NCI-H2171 treated with DMSO at 0.1 percent for 48 hours (cell line): ENCODE measurements at regions not wholly inside any gene's neighbourhood (a gene's known extent, or its start where the extent isn't known, plus 50 kb on each side); places are given as distances from the start of the nearest gene placed in this dataset.
"Not testable (repeated sequence)": the region's sequence is repeated elsewhere in the genome, so short reads cannot be mapped to it uniquely, and the experiment has no call there.

Source experiments
- DNase-seq: peaks from one replicate; lab custom pipeline; 2025; lab: John Stamatoyannopoulos, UW

DNA sequence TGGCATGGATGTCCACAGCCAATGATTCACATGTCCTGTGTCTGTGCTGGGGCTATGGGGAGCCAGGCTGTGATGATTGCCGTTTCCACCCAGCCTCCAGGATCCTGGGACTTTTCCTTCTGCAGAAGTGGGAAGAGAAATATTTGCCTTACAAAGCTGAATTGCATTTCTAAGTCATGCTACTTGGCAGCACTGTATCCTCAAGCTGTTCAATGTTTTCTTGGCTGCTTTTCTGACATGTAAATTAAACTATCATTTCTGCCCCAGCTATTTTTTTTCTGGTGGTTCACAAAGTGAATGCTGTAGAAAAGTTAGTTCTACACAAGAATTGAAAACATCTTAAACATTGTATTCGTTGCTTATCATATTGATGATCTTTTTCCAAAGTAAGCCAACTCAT, 51.9 kb upstream of the TCERG1L start:
- no peak for DNase-seq

- no peak for DNase-seq
Measured at GRCh38 chr10:131371571-131371970, 60.0 kb upstream of the TCERG1L start.

DNA sequence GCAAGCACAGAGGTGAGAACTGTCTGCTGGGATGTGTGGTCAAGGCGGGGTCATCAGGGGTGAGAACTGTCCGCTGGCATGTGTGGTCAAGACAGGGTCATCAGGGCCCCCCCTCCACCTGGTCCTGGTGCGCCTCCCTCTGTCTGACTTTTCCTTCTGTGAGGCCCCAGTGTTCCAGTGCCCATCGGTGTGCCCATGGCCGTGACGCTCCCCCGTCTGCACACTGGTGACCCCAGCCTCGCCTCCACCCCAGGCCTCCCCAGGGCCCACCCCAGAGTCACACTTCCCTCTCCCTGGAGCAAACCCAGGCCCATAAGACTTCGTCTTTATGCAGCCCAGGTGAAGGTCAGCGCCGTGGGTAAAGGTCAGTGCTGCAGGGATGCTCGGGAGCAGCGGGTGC, 70.1 kb upstream of the TCERG1L start:
- no peak for DNase-seq

DNA sequence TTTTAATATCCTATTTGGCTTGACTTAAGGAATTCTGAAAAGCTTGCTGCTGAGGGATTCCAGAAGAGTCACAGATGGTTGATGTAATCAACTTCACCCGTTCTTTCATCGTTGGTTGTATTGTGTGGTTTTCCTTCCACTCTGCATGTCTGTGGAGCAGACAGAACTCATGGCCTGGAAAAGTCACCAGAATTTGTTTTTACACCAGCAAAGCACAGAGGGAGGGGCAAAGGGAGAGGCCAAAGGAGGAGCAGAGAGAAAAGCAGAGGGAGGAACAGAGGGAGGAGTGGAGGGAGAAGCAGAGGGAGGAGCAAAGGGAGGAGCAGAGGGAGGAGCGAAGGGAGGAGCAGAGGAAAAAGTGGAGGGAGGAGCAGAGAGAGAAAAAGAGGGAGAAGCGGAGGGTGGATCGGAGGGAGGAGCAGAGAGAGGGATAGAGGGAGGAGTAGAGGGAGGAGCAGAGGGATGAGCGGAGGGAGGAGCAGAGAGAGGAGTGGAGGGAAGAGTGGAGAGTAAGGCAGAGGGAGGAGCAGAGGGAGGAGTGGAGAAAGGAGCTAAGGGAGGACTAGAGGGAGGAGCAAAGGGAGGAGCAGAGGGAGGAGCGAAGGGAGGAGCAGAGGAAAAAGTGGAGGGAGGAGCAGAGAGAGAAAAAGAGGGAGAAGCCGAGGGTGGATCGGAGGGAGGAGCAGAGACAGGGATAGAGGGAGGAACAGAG, 73.8 kb upstream of the TCERG1L start:
- DNase-seq = not testable (repeated sequence)

DNA sequence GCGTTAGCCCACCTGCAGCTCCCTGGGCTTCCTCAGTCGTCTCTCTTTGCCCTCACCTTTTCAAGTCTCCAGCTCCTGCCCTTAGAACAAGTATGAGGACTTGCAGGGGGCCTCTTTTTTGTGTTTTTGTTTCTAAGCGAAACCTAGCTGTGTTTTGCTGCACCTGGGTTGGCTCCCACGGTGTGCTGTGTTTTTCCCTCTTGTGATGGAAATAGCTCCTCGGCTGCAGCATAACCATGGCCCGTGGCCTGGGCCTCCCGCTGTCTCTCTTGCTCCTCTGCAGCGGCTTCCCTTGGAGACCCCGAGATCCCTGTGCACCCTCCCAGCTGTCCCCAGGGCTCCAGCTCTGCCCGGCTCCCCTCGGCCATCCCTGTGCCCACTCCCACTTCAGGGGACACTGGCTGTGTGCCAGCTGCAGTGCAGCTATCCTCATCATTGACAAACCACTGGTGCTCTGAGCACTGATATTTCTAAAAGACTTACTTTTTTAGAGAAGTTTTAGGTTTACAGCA, 75.6 kb upstream of the TCERG1L start:
- DNase-seq = no peak

- no peak for DNase-seq
Measured at GRCh38 chr10:131391936-131392335, 80.4 kb upstream of the TCERG1L start.

DNA sequence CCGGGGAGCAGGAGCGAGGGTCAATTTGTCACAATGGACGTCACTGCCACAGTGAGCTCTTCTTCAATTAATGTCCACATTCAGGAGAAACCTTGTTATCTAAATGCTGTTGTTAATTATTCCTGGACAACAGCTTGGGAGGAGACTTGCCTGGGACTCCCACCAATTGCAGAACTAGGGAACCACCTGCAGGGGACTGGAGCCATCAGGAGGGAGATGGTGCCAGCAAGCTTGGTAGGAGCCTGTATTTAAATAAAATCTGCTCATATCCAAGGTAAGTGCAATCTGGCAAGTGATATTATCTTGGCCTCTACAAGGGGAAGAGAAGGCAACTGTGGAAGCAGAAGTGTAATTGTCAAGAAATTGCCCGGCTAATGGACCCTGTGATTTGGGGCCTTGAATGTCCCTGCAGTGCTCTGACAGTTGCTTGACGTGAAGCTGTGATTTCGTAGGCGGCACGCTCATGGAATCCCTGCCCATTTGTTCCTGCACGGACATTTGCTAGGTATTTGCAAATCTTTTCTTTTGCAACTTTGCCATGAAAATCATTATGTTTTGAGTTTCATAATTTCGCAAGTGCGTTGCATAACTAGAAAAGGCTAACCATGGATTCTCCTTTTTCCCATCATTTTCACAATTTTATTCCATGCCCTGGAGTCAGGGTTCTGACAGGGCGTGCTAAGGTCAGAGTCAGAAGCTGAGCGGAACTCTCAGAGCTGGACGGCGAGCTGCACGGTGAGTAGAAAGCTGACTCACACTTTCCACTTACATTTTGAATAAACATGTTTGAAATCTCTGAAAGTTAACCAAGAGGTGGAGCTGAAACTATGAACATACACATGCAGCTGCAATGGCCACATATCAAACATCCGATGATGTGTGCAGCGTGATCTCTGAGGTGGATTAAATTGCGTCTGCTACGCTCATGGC, 84.9 kb upstream of the TCERG1L start:
- DNase-seq = no peak

DNA sequence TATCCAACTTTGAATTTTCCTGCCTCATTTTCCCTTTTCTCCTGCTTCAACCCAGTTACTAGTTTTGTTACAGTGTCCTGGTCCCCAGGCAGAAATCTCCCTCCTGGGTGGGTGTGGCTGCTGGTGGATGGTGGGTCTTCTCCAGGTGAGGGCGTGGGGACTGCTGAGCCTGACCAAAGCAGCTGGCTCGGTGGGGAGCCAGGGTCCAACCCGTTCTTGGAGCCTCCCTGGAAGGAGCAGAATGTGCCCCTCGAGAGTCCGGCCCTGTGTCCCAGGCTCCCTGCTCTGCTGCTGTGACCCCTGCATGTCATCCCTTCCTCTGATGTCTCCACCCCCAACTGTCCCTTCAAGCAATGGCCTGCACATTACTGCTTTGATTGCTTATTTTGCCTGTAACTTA, 86.6 kb upstream of the TCERG1L start:
- no peak for DNase-seq

DNA sequence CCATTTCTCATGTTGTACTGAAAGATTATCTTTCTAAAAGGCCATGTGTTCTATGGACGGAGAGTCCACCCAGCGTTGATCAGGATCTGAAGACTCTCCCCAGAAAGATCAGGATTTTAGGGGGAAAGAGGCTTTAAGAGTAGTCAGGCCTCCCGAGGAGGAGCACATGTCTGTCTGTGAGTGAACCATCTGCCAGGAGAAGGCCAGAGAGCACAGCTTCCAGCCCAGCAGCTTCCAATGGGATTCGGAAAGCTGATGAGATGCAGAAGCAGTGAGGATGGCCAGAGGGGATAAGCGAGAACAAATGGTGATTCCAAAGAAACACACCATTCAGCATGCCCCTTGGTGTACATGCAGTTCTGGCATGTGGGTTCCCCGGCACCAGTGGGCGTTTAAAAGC, 88.5 kb upstream of the TCERG1L start:
- no peak for DNase-seq

GRCh38 chr10:131400513-131400912, 89.0 kb upstream of the TCERG1L start:
- DNase-seq = no peak

DNA sequence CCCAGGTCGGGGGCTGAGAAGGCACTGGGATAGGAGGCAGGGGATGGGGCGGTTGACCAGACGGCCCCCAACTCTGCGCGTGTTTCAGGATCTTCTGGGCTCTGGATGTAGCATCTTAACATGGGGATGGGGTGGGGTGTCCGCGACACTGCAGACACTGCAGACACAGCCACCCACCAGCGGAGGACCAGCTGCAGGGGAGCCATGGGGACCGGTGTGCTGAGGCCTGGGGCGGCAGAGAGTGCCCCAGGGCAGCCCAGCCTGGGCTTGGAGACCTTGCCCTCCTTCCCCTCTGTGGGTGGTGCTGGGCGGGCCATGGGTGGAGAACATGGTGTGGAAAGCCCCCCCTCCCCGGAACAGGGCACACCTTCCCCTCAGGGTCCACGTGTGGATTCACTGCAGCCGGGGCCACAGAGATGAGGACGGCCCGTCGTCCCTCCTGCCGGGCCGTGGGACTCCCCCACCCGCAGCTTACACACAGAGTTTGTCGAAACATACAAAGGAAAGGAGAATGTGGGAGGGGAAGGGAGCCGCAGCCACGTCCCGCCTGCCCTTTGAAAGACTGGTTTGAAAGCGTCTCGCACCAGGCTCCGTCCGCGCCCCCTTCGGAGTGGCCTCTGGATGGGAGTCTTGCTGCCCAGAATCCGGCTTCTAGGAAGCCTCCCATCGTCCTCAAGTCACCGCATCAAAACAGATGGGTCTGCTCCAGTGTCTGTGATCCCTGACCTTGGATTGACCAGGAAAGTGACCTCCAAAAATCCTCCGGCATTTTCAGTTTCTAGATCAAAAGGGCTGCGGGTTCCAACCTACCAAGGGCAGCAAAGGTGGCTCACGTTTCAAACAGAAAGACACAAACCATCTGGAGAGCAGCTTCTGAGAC, 91.5 kb upstream of the TCERG1L start:
- no peak for DNase-seq

DNA sequence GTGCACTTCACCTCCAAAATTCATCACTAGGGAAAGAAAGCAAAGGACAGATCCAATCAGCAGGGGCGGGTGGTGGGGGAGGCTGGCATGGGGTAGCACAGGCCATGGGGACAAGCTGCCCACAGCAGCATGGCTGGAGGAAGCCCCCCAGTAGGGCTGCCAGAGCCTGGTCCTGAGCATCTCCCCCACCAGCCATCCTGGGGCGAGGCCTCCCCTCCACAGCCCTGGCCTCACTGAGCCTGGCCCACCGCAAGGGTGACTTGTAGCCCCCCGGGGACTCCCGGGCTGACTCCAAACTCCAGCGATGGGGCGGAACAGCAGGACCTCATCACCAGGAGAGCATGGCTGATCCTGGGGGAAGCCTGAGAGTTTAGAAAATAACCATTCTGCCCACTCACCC, 92.4 kb upstream of the TCERG1L start:
- no peak for DNase-seq

- DNase-seq = no peak
Measured at GRCh38 chr10:131404886-131405285, 93.4 kb upstream of the TCERG1L start.

GRCh38 chr10:131406676-131407392, 95.3 kb upstream of the TCERG1L start:
- DNase-seq = no peak

DNA sequence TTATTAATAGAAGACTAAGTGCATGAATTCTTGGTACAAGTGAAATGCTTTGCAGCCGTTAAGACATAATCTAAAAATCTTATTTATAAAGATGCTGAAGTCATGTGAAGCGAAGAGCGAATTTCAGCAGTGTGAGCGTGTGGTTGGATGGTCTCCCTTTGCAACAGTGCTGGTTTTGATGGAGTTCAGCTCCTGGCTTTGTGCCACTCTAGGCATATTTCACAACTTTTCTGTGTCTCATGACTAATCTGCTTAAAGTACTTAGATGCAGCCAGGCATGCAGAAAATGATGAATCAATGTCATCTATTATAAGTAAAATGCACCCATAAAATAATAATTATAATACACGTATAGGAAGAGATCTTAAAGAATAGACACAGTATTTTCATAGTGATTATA, 107.2 kb upstream of the TCERG1L start:
- no peak for DNase-seq

DNA sequence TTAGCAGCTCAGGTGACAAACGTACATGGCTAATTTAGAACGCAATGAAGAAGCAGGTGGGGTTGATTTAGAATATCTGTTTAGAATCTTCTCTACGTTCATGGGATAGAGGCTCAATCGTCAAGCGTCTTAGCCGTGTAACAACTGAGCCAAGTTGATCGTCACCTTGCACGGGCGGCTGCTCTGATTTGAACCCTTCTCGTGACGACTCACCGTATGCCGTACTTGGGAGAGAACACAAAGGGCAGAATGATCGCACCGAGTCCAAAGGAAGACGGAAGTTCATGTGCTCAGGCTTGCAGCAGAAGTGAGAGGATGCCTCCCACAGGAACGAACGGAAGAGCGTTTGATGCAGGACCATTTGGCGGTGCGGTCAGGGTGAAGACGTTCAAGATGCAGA, 108.3 kb upstream of the TCERG1L start:
- DNase-seq = no peak

DNA sequence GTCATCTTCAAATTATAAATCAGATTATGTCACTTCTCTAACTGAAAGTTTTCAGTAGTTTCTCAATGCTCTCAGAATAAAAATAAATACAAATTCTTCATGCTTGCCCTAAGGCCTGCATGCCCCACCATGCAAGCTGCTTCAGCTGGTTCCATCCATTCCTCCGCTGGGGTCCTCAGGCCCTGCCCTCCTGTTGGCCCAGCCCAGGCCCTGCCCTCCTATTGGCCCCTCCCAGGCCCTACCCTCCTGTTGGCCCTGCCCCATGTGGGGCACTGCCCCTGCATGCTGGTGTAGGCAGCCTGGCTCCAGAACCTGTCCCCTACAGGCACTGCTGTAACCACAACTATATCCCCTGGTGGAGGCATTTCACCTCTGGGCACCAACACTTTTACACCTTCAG, 109.3 kb upstream of the TCERG1L start:
- no peak for DNase-seq

DNA sequence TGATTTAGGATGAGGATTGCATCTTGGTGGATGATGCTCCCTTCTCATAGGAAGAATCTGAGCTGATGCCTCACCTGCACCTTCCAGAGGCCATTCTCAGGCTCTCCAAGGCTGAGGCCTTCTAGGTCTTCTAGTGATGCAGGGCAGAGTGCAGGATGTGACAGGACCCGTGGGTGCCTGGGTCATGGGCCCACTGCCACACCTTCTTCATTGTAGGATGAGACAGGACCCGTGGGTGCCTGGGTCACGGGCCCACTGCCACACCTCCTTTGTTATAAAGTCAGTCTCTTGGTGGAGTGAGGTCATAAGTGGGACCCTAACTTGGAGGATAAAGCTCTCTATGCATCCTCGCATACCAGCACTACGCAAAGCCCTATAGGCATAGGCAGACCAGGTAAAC, 109.9 kb upstream of the TCERG1L start:
- no peak for DNase-seq

DNA sequence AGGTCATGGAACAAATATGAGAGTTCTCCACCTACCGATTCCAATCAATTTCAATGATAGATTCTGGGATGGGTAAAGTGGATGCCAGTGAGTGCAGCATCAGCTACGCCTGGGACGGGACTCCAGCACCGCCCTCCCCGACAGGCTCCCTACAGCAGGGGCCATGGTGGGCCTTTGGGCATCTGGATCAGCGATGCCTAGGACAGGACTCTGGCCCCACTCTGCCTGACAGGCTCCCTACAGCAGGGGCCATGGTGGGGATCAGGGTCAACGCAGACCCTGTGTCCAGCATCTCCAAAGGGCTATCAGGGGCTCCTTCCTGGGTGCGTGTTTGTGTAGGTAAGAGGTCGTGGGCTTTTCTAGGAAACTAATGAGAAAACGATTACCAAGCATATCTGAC, 111.2 kb upstream of the TCERG1L start:
- no peak for DNase-seq

GRCh38 chr10:131424053-131424452, 112.5 kb upstream of the TCERG1L start:
- DNase-seq = no peak

GRCh38 chr10:131424836-131425491, 113.4 kb upstream of the TCERG1L start:
- no peak for DNase-seq
